Endodermal cell (in vitro differentiated cells): ENCODE measurements at regions not wholly inside any gene's neighbourhood (a gene's known extent, or its start where the extent isn't known, plus 50 kb on each side); places are given as distances from the start of the nearest gene placed in this dataset.

Source experiments
- DNase-seq: peaks from one replicate; pipeline ENCODE4 v3.0.0-alpha.2; 2017
- H3K27ac ChIP-seq: 2 replicates; pipeline ENCODE4 v1.5.1; 2013; ENCODE audit warnings: mild to moderate bottlenecking, low read depth, low read length, moderate library complexity
- H3K27me3 ChIP-seq: 2 replicates; pipeline ENCODE4 v1.6.1; 2013; ENCODE audit warnings: mild to moderate bottlenecking, low read length, moderate library complexity; ENCODE audit not compliant: insufficient read depth, control insufficient read depth, poor library complexity, severe bottlenecking
- H3K36me3 ChIP-seq: 2 replicates; pipeline ENCODE4 v1.7.0; 2013; ENCODE audit warnings: mild to moderate bottlenecking, low read length, moderate library complexity; ENCODE audit not compliant: control insufficient read depth, insufficient read depth
- H3K4me1 ChIP-seq: one replicate; pipeline ENCODE4 v1.7.0; 2013; ENCODE audit warnings: low read length; ENCODE audit not compliant: control insufficient read depth, insufficient read depth
- H3K4me3 ChIP-seq: 2 replicates; pipeline ENCODE4 v1.5.1; 2013; ENCODE audit warnings: mild to moderate bottlenecking, low read length, moderate library complexity
- H3K9ac ChIP-seq: 2 replicates; pipeline ENCODE4 v1.6.1; 2013; ENCODE audit warnings: mild to moderate bottlenecking, low read length, moderate library complexity; ENCODE audit not compliant: poor library complexity, severe bottlenecking; ENCODE audit errors: extremely low read depth
- H3K9me3 ChIP-seq: 2 replicates; pipeline ENCODE4 v1.6.1; 2013; ENCODE audit warnings: mild to moderate bottlenecking, low read length, moderate library complexity; ENCODE audit not compliant: control insufficient read depth
- H3K27ac Mint-ChIP-seq: 2 replicates; pipeline ENCODE4 v1.8.0; 2020; ENCODE audit warnings: mixed read lengths
- H3K27me3 Mint-ChIP-seq: 2 replicates; pipeline ENCODE4 v1.8.0; 2021; ENCODE audit warnings: mild to moderate bottlenecking, mixed read lengths; ENCODE audit not compliant: insufficient read depth
- H3K36me3 Mint-ChIP-seq: 2 replicates; pipeline ENCODE4 v1.8.0; 2020; ENCODE audit warnings: low read depth, mixed read lengths
- H3K4me1 Mint-ChIP-seq: 2 replicates; pipeline ENCODE4 v1.8.0; 2020; ENCODE audit warnings: mixed read lengths
- H3K4me3 Mint-ChIP-seq: 2 replicates; pipeline ENCODE4 v1.8.0; 2020; ENCODE audit warnings: mild to moderate bottlenecking, moderate library complexity, mixed read lengths
- H3K9me3 Mint-ChIP-seq: 2 replicates; pipeline ENCODE4 v1.8.0; 2020; ENCODE audit warnings: mild to moderate bottlenecking, mixed read lengths
- CTCF ChIP-seq: fragments of 200-600 bp; sonication (generic); conservative IDR thresholded peaks from 2 replicates; pipeline ENCODE4 v1.5.0; 2021; ENCODE audit warnings: antibody characterized with exemption, mild to moderate bottlenecking
- WGBS, 2 experiments: methylation state at CpG; one replicate each; pipeline versions ENCODE4 v1.1.5 to v1.1.7; 2013; ENCODE audit warnings: missing lambda C conversion rate in 2 of 2, mixed read lengths in 1 of 2; ENCODE audit not compliant: insufficient coverage in 1 of 2, insufficient read length in 1 of 2; 5-methylcytosine and 5-hydroxymethylcytosine counted together

- Histone ChIP-seq H3K9ac (no peak overlapping the region), H3K36me3 (no peaks in the 10 kb centered on the region), H3K4me3 (no peak overlapping the region), H3K27ac (no peak overlapping the region), H3K27me3 (no peaks in the 10 kb centered on the region), H3K4me1 (no peaks in the 10 kb centered on the region), H3K9me3 (no peaks in the 10 kb centered on the region)
- TF ChIP-seq CTCF = no peak
- Mint-ChIP-seq H3K4me1 (peaks cover 14% of the 10 kb centered on the region), H3K9me3 (no peaks in the 10 kb centered on the region), H3K27me3 (no peaks in the 10 kb centered on the region), H3K36me3 (no peaks in the 10 kb centered on the region), H3K27ac (no peak overlapping the region), H3K4me3 (no peak overlapping the region)
- 98 to 100% methylated on average over 3 to 4 of the region's 4 CpGs for whole genome bisulfite sequencing, 2 experiments
- DNase-seq = no peak
These were observed 260.5 kb upstream of the ATP2B1 start for GRCh38 chr12:89969093-89969492.

- TF ChIP-seq CTCF = no peak
- Histone ChIP-seq H3K27me3 (no peaks in the 10 kb centered on the region), H3K27ac (no peak overlapping the region), H3K9me3 (no peaks in the 10 kb centered on the region), H3K4me1 (no peaks in the 10 kb centered on the region), H3K36me3 (no peaks in the 10 kb centered on the region), H3K9ac (no peak overlapping the region), H3K4me3 (no peak overlapping the region)
- H3K9me3 Mint-ChIP-seq = no peaks in the 10 kb centered on the region
- H3K4me1 Mint-ChIP-seq = peaks cover 14% of the 10 kb centered on the region
- DNase-seq = no peak
- 89 to 95% methylated on average over 4 to 6 of the region's 6 CpGs for WGBS, 2 experiments
- no peak overlapping the region for H3K27ac Mint-ChIP-seq
- H3K27me3 Mint-ChIP-seq = no peaks in the 10 kb centered on the region
- no peak overlapping the region for H3K4me3 Mint-ChIP-seq
- no peaks in the 10 kb centered on the region for H3K36me3 Mint-ChIP-seq
These were observed 259.6 kb upstream of the ATP2B1 start for GRCh38 chr12:89968151-89968700.

GRCh38 chr12:89966495-89967240 lies 258.0 kb upstream of the ATP2B1 start:
- Histone ChIP-seq H3K36me3 (no peaks in the 10 kb centered on the region), H3K27me3 (no peaks in the 10 kb centered on the region), H3K4me1 (no peaks in the 10 kb centered on the region), H3K4me3 (no peak overlapping the region), H3K9me3 (no peaks in the 10 kb centered on the region), H3K27ac (no peak overlapping the region), H3K9ac (no peak overlapping the region)
- Mint-ChIP-seq H3K27me3 (no peaks in the 10 kb centered on the region), H3K4me1 (peaks cover 9% of the 10 kb centered on the region), H3K27ac (no peak overlapping the region), H3K36me3 (no peaks in the 10 kb centered on the region), H3K4me3 (no peak overlapping the region), H3K9me3 (no peaks in the 10 kb centered on the region)
- 83 to 94% methylated on average over 1 to 3 of the region's 4 CpGs for WGBS, 2 experiments
- no peak for DNase-seq
- no peak for TF ChIP-seq CTCF
